WTC11 (cell line): ENCODE measurements at regions not wholly inside any gene's neighbourhood (a gene's known extent, or its start where the extent isn't known, plus 50 kb on each side); places are given as distances from the start of the nearest gene placed in this dataset.

Source experiments
- ATAC-seq: fragments of 200-7000 bp; cut with Tn5 transposase; 2 replicates; pipeline ENCODE4 v1.10.0; 2021; ENCODE audit warnings: mild to moderate bottlenecking, moderate library complexity
- CTCF ChIA-PET: fragments of 300-600 bp; sonication (Branson Sonifier 250); formaldehyde crosslinking; loops from one replicate; lab custom pipeline; 2021; ENCODE audit warnings: antibody characterized with exemption; lab: Charles Lee
- POLR2A ChIA-PET: fragments of 350-600 bp; sonication (Branson Sonifier 250); formaldehyde crosslinking; loops from one replicate; lab custom pipeline; 2021; ENCODE audit warnings: antibody characterized with exemption; lab: Charles Lee
- DNase-seq: peaks from one replicate; pipeline ENCODE4 v3.0.0; 2021; ENCODE audit warnings: low spot score
- H3K27ac Mint-ChIP-seq: 2 replicates; pipeline ENCODE4 v1.8.0; 2021; ENCODE audit warnings: mixed read lengths
- H3K27me3 Mint-ChIP-seq: 2 replicates; pipeline ENCODE4 v1.8.0; 2021; ENCODE audit warnings: low read depth, mild to moderate bottlenecking, moderate library complexity, mixed read lengths
- H3K36me3 Mint-ChIP-seq: 2 replicates; pipeline ENCODE4 v1.8.0; 2021; ENCODE audit warnings: mixed read lengths
- H3K4me1 Mint-ChIP-seq: 2 replicates; pipeline ENCODE4 v1.8.0; 2022; ENCODE audit warnings: mixed read lengths
- H3K4me3 Mint-ChIP-seq: 2 replicates; pipeline ENCODE4 v1.8.0; 2021; ENCODE audit warnings: mild to moderate bottlenecking, moderate library complexity, mixed read lengths
- H3K9me3 Mint-ChIP-seq: 2 replicates; pipeline ENCODE4 v1.8.0; 2021; ENCODE audit warnings: mixed read lengths
- CDX4 ChIP-seq: fragments of 250-450 bp; sonication (Bioruptor Pico); IDR thresholded peaks from 2 replicates; pipeline ENCODE4 v1.9.0; 2021; ENCODE audit warnings: moderate library complexity, mild to moderate bottlenecking, inconsistent platforms, borderline replicate concordance
- CREB1 ChIP-seq: sonication (generic); formaldehyde crosslinking; IDR thresholded peaks from 2 replicates; pipeline ENCODE4 v1.8.0; 2023; ENCODE audit warnings: mild to moderate bottlenecking, missing genetic modification reagents
- GABPB1 ChIP-seq: sonication (generic); formaldehyde crosslinking; IDR thresholded peaks from 2 replicates; pipeline ENCODE4 v1.8.1; 2023; ENCODE audit warnings: mild to moderate bottlenecking, missing genetic modification reagents
- GTF2I ChIP-seq: fragments of 250-450 bp; sonication (Bioruptor Pico); conservative IDR thresholded peaks from 2 replicates; pipeline ENCODE4 v1.4.0; 2021; ENCODE audit warnings: mild to moderate bottlenecking
- HMGXB4 ChIP-seq: sonication (generic); formaldehyde crosslinking; IDR thresholded peaks from 2 replicates; pipeline ENCODE4 v1.8.1; 2023; ENCODE audit warnings: mild to moderate bottlenecking, moderate library complexity, missing genetic modification reagents
- MYBL2 ChIP-seq: sonication (generic); formaldehyde crosslinking; IDR thresholded peaks from 2 replicates; pipeline ENCODE4 v1.8.1; 2023; ENCODE audit warnings: mild to moderate bottlenecking, moderate library complexity, missing genetic modification reagents
- SMAD3 ChIP-seq: sonication (generic); formaldehyde crosslinking; IDR thresholded peaks from 2 replicates; pipeline ENCODE4 v1.8.0; 2022; ENCODE audit warnings: missing genetic modification reagents, mild to moderate bottlenecking, borderline replicate concordance
- TEAD1 ChIP-seq: sonication (generic); formaldehyde crosslinking; IDR thresholded peaks from 2 replicates; pipeline ENCODE4 v1.8.0; 2022; ENCODE audit warnings: mild to moderate bottlenecking, missing genetic modification reagents
- ZBTB21 ChIP-seq: sonication (generic); formaldehyde crosslinking; IDR thresholded peaks from 2 replicates; pipeline ENCODE4 v1.8.1; 2023; ENCODE audit warnings: mild to moderate bottlenecking, missing genetic modification reagents, borderline replicate concordance
- ZMAT4 ChIP-seq: fragments of 250-450 bp; sonication (Bioruptor Pico); IDR thresholded peaks from 2 replicates; pipeline ENCODE4 v1.9.0; 2021; ENCODE audit warnings: mild to moderate bottlenecking
- ZNF138 ChIP-seq: sonication (generic); formaldehyde crosslinking; conservative IDR thresholded peaks from 2 replicates; pipeline ENCODE4 v1.8.1; 2022; ENCODE audit warnings: mild to moderate bottlenecking, moderate library complexity, missing genetic modification reagents
- ZNF317 ChIP-seq: sonication (generic); formaldehyde crosslinking; IDR thresholded peaks from 2 replicates; pipeline ENCODE4 v1.8.1; 2023; ENCODE audit warnings: low read depth, mild to moderate bottlenecking, moderate library complexity, missing genetic modification reagents, borderline replicate concordance
- ZNF423 ChIP-seq: fragments of 250-450 bp; sonication (Bioruptor Pico); IDR thresholded peaks from 2 replicates; pipeline ENCODE4 v2.1.2; 2022; ENCODE audit warnings: mild to moderate bottlenecking, moderate library complexity
- TF ChIP-seq, protein P1 (sequence below): fragments of 250-450 bp; sonication (Bioruptor Pico); IDR thresholded peaks from 2 replicates; pipeline ENCODE4 v1.8.0; 2021; ENCODE audit warnings: mild to moderate bottlenecking
- TF ChIP-seq, protein P2 (sequence below): sonication (generic); formaldehyde crosslinking; IDR thresholded peaks from 2 replicates; pipeline ENCODE4 v1.8.0; 2022; ENCODE audit warnings: mild to moderate bottlenecking, missing genetic modification reagents
- TF ChIP-seq, protein P3 (sequence below): sonication (generic); formaldehyde crosslinking; conservative IDR thresholded peaks from 2 replicates; pipeline ENCODE4 v1.8.1; 2023; ENCODE audit warnings: mild to moderate bottlenecking, low read depth, missing genetic modification reagents, moderate library complexity
- TF ChIP-seq, protein P4 (sequence below): sonication (generic); formaldehyde crosslinking; IDR thresholded peaks from 2 replicates; pipeline ENCODE4 v1.8.1; 2022; ENCODE audit warnings: low read depth, mild to moderate bottlenecking, moderate library complexity, missing genetic modification reagents, borderline replicate concordance
- TF ChIP-seq, protein P5 (sequence below): sonication (generic); formaldehyde crosslinking; IDR thresholded peaks from 2 replicates; pipeline ENCODE4 v1.8.0; 2023; ENCODE audit warnings: missing genetic modification reagents
- TF ChIP-seq, protein P6 (sequence below): sonication (generic); formaldehyde crosslinking; IDR thresholded peaks from 2 replicates; pipeline ENCODE4 v1.8.1; 2023; ENCODE audit warnings: mild to moderate bottlenecking, missing genetic modification reagents, moderate library complexity
- TF ChIP-seq, protein P7 (sequence below): fragments of 250-450 bp; sonication (Bioruptor Pico); IDR thresholded peaks from 2 replicates; pipeline ENCODE4 v2.1.2; 2022; ENCODE audit warnings: mild to moderate bottlenecking, moderate library complexity

DNA sequence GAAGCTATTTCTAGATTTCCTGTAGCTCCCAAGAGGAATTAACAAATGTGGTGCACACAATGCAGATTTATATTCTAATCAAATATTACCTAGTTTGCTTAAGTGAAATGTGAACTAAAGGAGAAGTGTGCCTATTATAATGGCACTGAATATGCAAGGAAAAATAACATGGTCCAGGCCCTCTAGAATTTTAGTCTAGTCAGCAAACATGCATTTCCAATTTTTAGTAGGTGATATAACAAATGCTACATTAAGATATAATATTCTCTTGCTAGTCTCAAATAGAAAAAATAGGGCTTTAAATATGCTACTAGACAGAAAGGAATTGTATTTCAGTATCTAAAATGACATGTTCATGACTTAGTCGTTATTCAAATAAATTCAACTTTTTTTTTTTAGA, 689.5 kb downstream of the TMEM182 start (continued):
- TF ChIP-seq, protein P1, sequence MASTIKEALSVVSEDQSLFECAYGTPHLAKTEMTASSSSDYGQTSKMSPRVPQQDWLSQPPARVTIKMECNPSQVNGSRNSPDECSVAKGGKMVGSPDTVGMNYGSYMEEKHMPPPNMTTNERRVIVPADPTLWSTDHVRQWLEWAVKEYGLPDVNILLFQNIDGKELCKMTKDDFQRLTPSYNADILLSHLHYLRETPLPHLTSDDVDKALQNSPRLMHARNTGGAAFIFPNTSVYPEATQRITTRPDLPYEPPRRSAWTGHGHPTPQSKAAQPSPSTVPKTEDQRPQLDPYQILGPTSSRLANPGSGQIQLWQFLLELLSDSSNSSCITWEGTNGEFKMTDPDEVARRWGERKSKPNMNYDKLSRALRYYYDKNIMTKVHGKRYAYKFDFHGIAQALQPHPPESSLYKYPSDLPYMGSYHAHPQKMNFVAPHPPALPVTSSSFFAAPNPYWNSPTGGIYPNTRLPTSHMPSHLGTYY (CRISPR knock-in tag) = no peak
- TF ChIP-seq ZNF423 (CRISPR knock-in tag) = no peak

- TF ChIP-seq, protein P2, sequence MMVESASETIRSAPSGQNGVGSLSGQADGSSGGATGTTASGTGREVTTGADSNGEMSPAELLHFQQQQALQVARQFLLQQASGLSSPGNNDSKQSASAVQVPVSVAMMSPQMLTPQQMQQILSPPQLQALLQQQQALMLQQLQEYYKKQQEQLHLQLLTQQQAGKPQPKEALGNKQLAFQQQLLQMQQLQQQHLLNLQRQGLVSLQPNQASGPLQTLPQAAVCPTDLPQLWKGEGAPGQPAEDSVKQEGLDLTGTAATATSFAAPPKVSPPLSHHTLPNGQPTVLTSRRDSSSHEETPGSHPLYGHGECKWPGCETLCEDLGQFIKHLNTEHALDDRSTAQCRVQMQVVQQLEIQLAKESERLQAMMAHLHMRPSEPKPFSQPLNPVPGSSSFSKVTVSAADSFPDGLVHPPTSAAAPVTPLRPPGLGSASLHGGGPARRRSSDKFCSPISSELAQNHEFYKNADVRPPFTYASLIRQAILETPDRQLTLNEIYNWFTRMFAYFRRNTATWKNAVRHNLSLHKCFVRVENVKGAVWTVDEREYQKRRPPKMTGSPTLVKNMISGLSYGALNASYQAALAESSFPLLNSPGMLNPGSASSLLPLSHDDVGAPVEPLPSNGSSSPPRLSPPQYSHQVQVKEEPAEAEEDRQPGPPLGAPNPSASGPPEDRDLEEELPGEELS (CRISPR knock-in tag) = no peak
- DNase-seq (no peak), ATAC-seq (no peak)
- ChIA-PET POLR2A (no interaction called here), CTCF (no interaction called here)
- Mint-ChIP-seq H3K36me3 (no peaks in the 10 kb centered on the region), H3K4me3 (no peak overlapping the region), H3K9me3 (0 out of 2 replicates have a peak, but pooled peaks cover 6% of the 10 kb centered on the region), H3K4me1 (peaks cover 18% of the 10 kb centered on the region), H3K27me3 (no peaks in the 10 kb centered on the region), H3K27ac (no peak overlapping the region)
Observed at GRCh38 chr2:103459283-103459682, 697.5 kb downstream of the TMEM182 start.

DNA sequence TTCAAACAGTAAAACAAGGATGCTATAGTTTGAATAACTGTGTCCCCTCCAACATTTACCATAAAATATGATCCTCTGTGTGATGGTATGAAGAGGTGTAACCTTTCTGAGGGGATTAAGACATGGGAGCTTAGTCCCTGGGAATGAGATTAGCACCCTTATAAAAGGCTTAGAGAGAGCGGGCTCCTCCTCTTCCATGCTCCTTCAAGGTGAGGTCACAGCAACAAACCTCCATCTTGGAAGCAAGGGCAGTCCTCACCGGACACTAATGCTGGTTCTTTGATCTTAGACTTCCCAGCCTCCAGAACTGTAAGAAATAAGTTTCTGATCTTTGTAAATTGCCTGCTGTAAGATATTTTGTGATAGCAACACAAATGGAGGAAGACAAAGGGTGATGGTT, 700.3 kb downstream of the TMEM182 start:
- Mint-ChIP-seq H3K27ac (no peak overlapping the region), H3K27me3 (no peaks in the 10 kb centered on the region), H3K36me3 (no peaks in the 10 kb centered on the region), H3K9me3 (0 out of 2 replicates have a peak, but pooled peaks cover 6% of the 10 kb centered on the region), H3K4me1 (peaks cover 10% of the 10 kb centered on the region), H3K4me3 (no peak overlapping the region)
- ATAC-seq (no peak), DNase-seq (no peak)
- ChIA-PET POLR2A (no interaction called here), CTCF (no interaction called here)
- no peak for TF ChIP-seq ZBTB21 (CRISPR knock-in tag)
- TF ChIP-seq, protein P3, sequence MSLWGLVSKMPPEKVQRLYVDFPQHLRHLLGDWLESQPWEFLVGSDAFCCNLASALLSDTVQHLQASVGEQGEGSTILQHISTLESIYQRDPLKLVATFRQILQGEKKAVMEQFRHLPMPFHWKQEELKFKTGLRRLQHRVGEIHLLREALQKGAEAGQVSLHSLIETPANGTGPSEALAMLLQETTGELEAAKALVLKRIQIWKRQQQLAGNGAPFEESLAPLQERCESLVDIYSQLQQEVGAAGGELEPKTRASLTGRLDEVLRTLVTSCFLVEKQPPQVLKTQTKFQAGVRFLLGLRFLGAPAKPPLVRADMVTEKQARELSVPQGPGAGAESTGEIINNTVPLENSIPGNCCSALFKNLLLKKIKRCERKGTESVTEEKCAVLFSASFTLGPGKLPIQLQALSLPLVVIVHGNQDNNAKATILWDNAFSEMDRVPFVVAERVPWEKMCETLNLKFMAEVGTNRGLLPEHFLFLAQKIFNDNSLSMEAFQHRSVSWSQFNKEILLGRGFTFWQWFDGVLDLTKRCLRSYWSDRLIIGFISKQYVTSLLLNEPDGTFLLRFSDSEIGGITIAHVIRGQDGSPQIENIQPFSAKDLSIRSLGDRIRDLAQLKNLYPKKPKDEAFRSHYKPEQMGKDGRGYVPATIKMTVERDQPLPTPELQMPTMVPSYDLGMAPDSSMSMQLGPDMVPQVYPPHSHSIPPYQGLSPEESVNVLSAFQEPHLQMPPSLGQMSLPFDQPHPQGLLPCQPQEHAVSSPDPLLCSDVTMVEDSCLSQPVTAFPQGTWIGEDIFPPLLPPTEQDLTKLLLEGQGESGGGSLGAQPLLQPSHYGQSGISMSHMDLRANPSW = no peak
- TF ChIP-seq, protein P4, sequence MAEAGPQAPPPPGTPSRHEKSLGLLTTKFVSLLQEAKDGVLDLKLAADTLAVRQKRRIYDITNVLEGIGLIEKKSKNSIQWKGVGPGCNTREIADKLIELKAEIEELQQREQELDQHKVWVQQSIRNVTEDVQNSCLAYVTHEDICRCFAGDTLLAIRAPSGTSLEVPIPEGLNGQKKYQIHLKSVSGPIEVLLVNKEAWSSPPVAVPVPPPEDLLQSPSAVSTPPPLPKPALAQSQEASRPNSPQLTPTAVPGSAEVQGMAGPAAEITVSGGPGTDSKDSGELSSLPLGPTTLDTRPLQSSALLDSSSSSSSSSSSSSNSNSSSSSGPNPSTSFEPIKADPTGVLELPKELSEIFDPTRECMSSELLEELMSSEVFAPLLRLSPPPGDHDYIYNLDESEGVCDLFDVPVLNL (CRISPR knock-in tag) = no peak
- TF ChIP-seq ZNF138 (CRISPR knock-in tag) = no peak
- TF ChIP-seq CREB1 (CRISPR knock-in tag) = no peak
- TF ChIP-seq, protein P5, sequence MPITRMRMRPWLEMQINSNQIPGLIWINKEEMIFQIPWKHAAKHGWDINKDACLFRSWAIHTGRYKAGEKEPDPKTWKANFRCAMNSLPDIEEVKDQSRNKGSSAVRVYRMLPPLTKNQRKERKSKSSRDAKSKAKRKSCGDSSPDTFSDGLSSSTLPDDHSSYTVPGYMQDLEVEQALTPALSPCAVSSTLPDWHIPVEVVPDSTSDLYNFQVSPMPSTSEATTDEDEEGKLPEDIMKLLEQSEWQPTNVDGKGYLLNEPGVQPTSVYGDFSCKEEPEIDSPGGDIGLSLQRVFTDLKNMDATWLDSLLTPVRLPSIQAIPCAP (CRISPR knock-in tag) = no peak
- no peak for TF ChIP-seq TEAD1 (CRISPR knock-in tag)
- TF ChIP-seq ZNF317 (CRISPR knock-in tag) = no peak
- no peak for TF ChIP-seq GTF2I (CRISPR knock-in tag)
- TF ChIP-seq, protein P6, sequence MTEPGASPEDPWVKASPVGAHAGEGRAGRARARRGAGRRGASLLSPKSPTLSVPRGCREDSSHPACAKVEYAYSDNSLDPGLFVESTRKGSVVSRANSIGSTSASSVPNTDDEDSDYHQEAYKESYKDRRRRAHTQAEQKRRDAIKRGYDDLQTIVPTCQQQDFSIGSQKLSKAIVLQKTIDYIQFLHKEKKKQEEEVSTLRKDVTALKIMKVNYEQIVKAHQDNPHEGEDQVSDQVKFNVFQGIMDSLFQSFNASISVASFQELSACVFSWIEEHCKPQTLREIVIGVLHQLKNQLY (CRISPR knock-in tag) = no peak
- TF ChIP-seq SMAD3 = no peak
- no peak for TF ChIP-seq HMGXB4 (CRISPR knock-in tag)
- TF ChIP-seq ZMAT4 (CRISPR knock-in tag) = no peak
- TF ChIP-seq CDX4 (CRISPR knock-in tag) = no peak
- TF ChIP-seq GABPB1 (CRISPR knock-in tag) = no peak
- TF ChIP-seq, protein P7, sequence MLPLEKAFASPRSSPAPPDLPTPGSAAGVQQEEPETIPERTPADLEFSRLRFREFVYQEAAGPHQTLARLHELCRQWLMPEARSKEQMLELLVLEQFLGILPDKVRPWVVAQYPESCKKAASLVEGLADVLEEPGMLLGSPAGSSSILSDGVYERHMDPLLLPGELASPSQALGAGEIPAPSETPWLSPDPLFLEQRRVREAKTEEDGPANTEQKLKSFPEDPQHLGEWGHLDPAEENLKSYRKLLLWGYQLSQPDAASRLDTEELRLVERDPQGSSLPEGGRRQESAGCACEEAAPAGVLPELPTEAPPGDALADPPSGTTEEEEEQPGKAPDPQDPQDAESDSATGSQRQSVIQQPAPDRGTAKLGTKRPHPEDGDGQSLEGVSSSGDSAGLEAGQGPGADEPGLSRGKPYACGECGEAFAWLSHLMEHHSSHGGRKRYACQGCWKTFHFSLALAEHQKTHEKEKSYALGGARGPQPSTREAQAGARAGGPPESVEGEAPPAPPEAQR (CRISPR knock-in tag) = no peak
- no peak for TF ChIP-seq MYBL2 (CRISPR knock-in tag)
